ENCODE measurements at regions not wholly inside any gene's neighbourhood (a gene's known extent, or its start where the extent isn't known, plus 50 kb on each side); places are given as distances from the start of the nearest gene placed in this dataset.

DNA sequence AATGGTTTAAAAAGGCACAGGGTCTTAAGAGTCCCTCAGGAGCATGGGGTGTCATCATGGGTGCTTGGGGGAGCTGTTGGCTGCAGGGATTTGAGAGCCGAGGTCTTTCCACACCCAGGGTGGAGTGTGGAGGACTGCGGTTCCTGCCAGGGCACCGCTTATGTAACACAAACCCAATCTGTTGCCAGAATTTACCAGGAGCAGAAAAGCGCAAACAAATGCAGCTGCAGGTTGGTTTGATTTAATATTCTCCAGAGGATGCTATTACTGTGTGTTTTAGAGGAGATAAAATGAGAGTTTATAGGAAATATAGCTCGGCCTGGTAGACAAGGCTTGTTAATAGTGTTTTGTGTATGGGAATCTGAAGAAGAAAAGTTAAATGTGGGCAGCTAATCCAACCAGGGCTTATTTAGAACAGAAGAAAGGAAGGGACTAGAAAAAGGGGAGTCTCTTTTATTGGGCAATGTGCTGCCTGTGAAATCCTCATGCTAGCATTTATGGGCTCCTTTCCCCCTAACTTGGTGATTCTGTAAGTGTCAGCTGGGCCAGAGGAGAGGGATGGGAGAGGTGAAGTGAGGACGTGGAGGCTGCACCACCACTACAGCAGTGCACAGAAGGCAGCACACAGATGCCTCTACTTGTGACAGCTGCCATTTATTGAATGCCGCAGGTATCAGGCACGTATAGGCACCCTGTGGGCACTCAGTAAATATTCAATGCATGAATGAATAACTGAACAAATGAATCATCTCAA lies 174.7 kb downstream of the KATNIP start:
- Mint-ChIP-seq H3K36me3 (ENCODE audit: insufficient read depth) (peaks cover 30% of the 10 kb centered on the region), H3K4me3 (no peak overlapping the region), H3K9me3 (no peaks in the 10 kb centered on the region), H3K4me1 (ENCODE audit: low read depth) (peaks cover 3% of the 10 kb centered on the region), H3K27me3 (ENCODE audit: low read depth) (no peaks in the 10 kb centered on the region)
- no peak for ATAC-seq
- DNase-seq = no peak

DNA sequence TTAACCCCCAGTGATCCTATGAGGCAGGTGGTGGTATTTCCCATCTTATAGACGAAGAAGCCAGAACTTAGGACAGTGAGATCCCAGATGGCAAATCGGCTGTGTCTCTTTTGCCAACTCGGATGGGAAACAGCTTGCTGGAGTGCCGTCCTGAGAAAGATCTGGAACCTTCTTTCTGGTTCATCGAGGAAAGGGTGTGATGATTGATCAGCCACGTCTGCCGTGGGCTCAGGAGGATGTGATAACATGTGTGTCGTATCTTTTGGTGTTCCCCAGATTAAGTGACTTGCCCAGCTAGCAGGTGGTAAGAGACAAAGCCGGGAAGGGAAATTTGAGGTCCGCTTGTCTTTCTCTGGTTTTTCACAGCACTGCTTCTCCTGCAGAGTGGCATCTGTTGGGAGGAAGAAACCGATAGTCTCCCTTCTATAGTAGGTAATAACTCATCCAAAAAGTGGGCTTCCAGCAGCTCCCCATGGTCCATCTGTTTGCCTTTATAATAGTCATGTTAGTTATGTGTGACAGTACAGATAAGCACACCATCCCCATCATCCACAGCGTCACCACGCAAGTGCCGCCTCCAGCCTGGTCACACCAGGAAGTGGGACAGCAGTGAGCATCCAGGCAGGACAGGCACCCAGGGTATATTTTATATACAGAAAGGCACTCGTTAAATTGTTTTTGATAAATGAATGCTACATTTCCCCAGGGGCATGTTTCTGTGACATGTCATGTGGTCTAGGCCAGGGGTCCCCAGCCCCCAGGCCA lies 175.5 kb downstream of the KATNIP start:
- Mint-ChIP-seq H3K27me3 (ENCODE audit: low read depth) (no peaks in the 10 kb centered on the region), H3K36me3 (ENCODE audit: insufficient read depth) (peaks cover 26% of the 10 kb centered on the region), H3K4me3 (no peak overlapping the region), H3K4me1 (ENCODE audit: low read depth) (peaks cover 3% of the 10 kb centered on the region), H3K9me3 (no peaks in the 10 kb centered on the region)
- ATAC-seq (no peak), DNase-seq (no peak)

DNA sequence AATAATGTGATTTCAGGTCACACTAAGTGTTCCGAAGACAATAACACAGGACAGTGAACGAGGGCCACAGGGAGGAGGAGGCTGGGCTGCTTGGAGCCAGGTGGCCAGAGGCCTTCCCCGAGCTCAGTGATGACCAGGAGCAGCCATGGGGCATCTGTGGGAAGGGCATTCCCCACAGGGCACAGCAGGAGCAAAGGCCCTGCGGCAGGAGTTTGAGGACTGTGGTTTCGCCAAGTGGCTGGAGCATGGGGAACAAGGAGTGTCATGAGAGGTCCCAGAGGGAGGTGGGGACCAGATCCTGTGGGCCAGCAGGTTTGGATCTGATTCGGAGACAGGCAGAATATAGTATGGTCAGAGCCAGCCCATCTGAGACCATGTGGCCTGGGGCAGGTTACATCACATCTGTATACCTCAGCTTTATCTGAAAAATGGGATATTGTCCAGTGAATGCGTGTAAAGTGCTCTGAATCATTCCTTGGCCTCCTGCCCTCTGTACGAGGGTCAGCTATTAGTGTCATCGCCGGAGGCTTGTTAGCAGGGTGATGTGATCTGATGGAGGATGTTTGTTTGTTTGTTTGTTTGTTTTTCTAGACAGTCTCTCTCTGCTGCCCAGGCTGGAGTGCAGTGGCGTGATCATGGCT lies 176.8 kb downstream of the KATNIP start:
- no peak overlapping the region for H3K4me3 Mint-ChIP-seq
- no peaks in the 10 kb centered on the region for H3K9me3 Mint-ChIP-seq
- H3K4me1 Mint-ChIP-seq (ENCODE audit: low read depth) = peaks cover 3% of the 10 kb centered on the region
- peaks cover 25% of the 10 kb centered on the region for H3K36me3 Mint-ChIP-seq (ENCODE audit: insufficient read depth)
- no peak for ATAC-seq
- no peak for DNase-seq
- H3K27me3 Mint-ChIP-seq (ENCODE audit: low read depth) = no peaks in the 10 kb centered on the region

DNA sequence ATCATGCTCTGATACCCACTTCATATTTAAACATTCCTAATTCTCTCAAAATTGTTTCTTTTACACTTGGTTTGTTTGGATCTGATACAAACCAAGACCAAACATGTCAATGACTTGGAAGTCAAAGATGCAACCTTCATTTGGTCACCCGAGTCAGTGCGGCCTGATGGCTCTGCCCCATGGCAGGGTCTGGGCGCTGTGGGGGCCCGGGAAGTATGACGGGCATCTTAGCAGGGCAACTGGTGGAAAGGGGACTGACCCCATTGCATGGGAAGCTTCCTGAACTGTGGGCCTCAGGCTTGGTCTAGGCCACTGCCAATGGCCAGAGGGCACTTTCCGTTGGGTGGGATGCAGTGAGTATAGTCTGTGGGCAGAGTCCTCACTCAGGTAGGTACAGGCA lies 178.0 kb downstream of the KATNIP start:
- Mint-ChIP-seq H3K9me3 (no peaks in the 10 kb centered on the region), H3K4me3 (no peak overlapping the region), H3K36me3 (ENCODE audit: insufficient read depth) (peaks cover 21% of the 10 kb centered on the region), H3K27me3 (ENCODE audit: low read depth) (no peaks in the 10 kb centered on the region), H3K4me1 (ENCODE audit: low read depth) (peaks cover 1% of the 10 kb centered on the region)
- DNase-seq (no peak), ATAC-seq (no peak)

DNA sequence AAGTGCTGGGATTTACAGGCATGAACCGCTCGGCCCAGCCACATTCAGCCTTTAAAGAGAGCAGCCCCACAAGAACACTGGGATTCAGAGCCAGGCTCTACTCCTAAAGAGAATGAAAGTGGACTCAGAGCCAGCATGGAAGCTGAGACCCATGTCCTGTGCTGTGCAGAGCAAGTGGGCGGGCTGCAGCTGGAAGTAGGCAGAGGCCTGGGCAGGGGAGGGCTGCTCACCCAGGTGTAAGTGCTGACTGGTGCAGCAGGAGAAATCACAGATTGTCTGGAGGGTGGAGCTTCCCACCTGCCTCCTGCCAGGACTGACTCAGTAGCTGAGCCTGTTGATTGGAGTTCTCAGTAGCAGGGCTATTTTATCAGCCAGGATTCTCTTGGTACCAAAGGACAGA lies 178.7 kb downstream of the KATNIP start:
- Mint-ChIP-seq H3K27me3 (ENCODE audit: low read depth) (no peaks in the 10 kb centered on the region), H3K9me3 (no peaks in the 10 kb centered on the region), H3K4me3 (no peak overlapping the region), H3K36me3 (ENCODE audit: insufficient read depth) (peaks cover 21% of the 10 kb centered on the region), H3K4me1 (ENCODE audit: low read depth) (peaks cover 1% of the 10 kb centered on the region)
- ATAC-seq = no peak
- DNase-seq = no peak

DNA sequence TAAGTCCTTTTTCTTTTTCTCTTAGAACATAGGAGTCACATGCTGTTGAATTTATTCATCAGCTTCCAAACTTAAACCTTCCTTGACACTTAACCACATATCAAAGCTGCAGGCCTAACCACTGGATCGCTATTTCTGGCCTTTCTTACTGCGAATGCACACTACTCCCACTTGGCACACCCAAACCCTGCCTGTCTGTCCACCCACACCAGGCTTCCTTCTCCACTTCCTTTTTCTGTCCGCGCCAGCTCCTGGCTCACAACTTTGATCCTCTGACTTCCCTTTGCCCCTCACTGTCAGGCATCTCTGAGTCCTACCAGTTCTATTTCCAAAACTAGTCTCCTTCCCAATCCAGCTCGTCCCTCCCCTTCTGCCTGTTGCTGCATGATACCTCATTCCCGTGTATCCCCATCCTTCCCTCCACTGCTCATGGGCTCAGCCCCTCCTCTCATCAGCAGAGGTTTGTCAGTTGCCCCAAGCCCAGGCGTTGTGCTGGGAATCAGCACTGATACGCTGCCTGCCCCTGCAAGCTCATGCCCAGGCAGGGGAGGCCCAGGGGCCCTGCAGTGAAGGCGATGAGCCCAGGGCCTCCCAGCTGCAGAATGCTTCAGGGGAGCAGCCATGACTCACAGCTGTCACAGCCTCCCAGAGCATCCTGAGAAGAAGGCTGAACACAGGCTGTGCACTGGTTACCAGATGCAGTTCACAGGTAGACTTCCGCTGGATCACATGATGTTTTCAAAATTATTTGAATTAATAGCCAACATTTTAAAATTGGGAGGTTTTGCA lies 179.8 kb downstream of the KATNIP start:
- DNase-seq (no peak), ATAC-seq (no peak)
- Mint-ChIP-seq H3K9me3 (no peaks in the 10 kb centered on the region), H3K4me3 (no peak overlapping the region), H3K27me3 (ENCODE audit: low read depth) (no peaks in the 10 kb centered on the region), H3K4me1 (ENCODE audit: low read depth) (peaks cover 1% of the 10 kb centered on the region), H3K36me3 (ENCODE audit: insufficient read depth) (peaks cover 19% of the 10 kb centered on the region)

DNA sequence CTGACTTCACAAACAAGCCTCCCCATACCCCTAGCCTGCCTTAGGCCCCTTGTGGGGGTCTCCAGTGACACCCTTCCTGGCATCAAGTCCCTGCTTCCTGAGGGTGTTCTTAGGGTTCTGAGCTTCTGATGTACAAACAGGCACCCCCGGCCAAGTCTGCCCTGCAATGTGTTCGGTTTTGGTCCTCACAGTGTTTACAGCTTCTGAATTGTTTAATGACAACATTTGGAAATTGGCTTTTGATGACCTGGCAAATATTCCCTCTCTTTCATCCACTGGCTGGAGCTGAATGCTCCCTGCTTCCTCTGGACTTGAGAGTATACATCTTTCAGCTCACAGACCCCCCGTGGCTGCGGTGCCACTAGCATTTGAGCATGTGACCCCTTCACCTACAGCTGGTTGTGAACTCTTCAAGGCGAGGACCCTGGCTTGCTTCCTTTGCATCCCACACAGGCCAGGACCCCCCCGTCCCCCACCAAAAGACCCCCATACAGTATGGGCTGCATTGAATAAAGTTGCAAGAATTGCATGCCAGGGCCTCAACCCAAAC lies 180.8 kb downstream of the KATNIP start:
- Mint-ChIP-seq H3K27me3 (ENCODE audit: low read depth) (no peaks in the 10 kb centered on the region), H3K36me3 (ENCODE audit: insufficient read depth) (peaks cover 14% of the 10 kb centered on the region), H3K4me3 (no peak overlapping the region), H3K9me3 (no peaks in the 10 kb centered on the region), H3K4me1 (ENCODE audit: low read depth) (peaks cover 1% of the 10 kb centered on the region)
- ATAC-seq = no peak
- DNase-seq = no peak

DNA sequence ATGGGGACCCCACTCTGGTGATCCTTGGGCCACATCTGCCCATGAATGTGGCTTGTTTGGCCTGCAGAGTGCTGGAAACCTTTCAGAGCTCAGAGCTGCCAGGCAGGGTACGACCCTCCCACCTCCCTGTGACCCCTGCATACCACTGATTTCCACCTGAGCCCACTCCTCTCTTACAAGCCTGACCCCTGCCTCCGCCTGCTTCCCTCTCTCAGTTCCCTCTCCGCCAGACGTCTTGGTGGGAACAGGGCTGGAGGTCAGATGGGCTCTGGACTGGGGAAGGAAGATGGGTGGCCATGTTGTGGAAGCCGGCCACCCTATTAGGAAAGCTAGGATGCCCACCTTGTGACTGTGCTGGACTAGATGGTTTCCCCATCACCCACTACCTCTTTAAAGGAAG lies 185.1 kb downstream of the KATNIP start:
- H3K4me3 Mint-ChIP-seq = no peak overlapping the region
- H3K36me3 Mint-ChIP-seq (ENCODE audit: insufficient read depth) = peaks cover 22% of the 10 kb centered on the region
- no peak for DNase-seq
- ATAC-seq = no peak
- H3K9me3 Mint-ChIP-seq = no peaks in the 10 kb centered on the region
- no peaks in the 10 kb centered on the region for H3K4me1 Mint-ChIP-seq (ENCODE audit: low read depth)
- no peaks in the 10 kb centered on the region for H3K27me3 Mint-ChIP-seq (ENCODE audit: low read depth)

DNA sequence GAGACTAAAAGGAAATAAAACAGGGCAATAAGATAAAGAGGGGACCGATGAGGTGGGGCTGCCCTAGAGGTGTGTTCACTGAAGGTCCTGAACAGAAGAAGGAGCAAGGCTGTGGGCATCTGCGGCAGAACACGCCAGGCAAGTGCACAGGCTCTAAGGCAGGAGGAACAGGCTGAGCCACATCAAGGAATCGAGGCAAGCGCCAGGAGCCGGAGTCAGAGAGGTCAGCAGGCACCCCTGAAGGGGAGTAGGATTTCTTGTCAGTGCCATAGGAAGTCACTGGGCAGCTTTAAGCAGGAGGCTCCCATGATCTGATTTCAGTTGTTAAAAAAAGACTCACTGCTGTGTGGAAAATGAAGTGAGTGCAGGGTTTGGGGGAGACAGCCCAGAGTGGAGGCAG lies 186.5 kb downstream of the KATNIP start:
- Mint-ChIP-seq H3K36me3 (ENCODE audit: insufficient read depth) (peaks cover 28% of the 10 kb centered on the region), H3K4me1 (ENCODE audit: low read depth) (no peaks in the 10 kb centered on the region), H3K4me3 (no peak overlapping the region), H3K9me3 (no peaks in the 10 kb centered on the region), H3K27me3 (ENCODE audit: low read depth) (no peaks in the 10 kb centered on the region)
- no peak for DNase-seq
- ATAC-seq = no peak

DNA sequence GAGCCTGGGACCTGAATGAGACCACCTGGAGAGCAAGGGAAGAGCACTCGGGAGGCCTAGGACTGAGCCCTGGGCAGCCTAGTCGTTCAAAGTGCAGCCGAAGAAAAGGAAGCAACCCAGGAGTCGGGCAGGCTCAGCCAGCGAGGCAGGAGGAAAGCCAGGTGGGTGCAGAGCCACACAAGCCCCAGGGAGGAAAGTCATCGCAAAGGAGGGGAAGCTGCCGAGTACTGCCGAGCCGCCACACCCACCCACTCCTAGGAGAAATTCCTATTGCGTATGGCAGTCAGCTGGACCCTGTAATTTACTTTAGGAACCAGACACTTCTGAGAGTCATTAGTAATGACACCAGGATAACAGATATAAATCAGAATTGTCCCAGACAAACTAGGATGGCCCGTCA lies 187.6 kb downstream of the KATNIP start:
- DNase-seq = no peak
- no peaks in the 10 kb centered on the region for H3K27me3 Mint-ChIP-seq (ENCODE audit: low read depth)
- no peaks in the 10 kb centered on the region for H3K9me3 Mint-ChIP-seq
- ATAC-seq = no peak
- no peaks in the 10 kb centered on the region for H3K4me1 Mint-ChIP-seq (ENCODE audit: low read depth)
- H3K4me3 Mint-ChIP-seq = no peak overlapping the region
- peaks cover 28% of the 10 kb centered on the region for H3K36me3 Mint-ChIP-seq (ENCODE audit: insufficient read depth)

All from activated T-cell treated with anti-CD3 and anti-CD28 coated beads, Interleukin-2, amount 50 U/mL, for 4 hours (primary cell).